Pancreas (tissue), 10 donors: ENCODE measurements at regions not wholly inside any gene's neighbourhood (a gene's known extent, or its start where the extent isn't known, plus 50 kb on each side); places are given as distances from the start of the nearest gene placed in this dataset.
A peak's percentile ranks its signal among the peaks of the same experiment; 100 is the strongest.
"Not testable (repeated sequence)": the region's sequence is repeated elsewhere in the genome, so short reads cannot be mapped to it uniquely, and the experiment has no call there.

Experiments used
- ATAC-seq, 4 donors: fragments of 200-7000 bp; cut with Tn5 transposase; one replicate each; pipeline versions ENCODE4 v1.8.0 to v1.9.1; 2020; ENCODE audit warnings: mild to moderate bottlenecking in 4 of 4, moderate library complexity in 4 of 4
- DNase-seq, 6 donors: peaks; one replicate each; pipeline ENCODE4 v3.0.0-alpha.2; 2020
- FAIRE-seq: peaks from 2 replicates; lab custom pipeline; 2012; peaks lifted over from hg19 to GRCh38; lab: Jason Lieb, UNC
- H3K27ac ChIP-seq, 4 donors: fragments of 200-600 bp; sonication (generic); 1 replicate in 3 of 4; 2 replicates in 1 of 4; pipeline versions ENCODE4 v1.5.0 to v1.8.0; 2020
- H3K27me3 ChIP-seq, 4 donors: fragments of 200-600 bp; one replicate each; pipeline ENCODE4 v1.8.0; 2021
- H3K36me3 ChIP-seq, 3 donors: fragments of 200-600 bp; sonication (generic) in 1 of 3; one replicate each; pipeline versions ENCODE4 v1.5.0 to v1.8.0; 2020 to 2021
- H3K4me1 ChIP-seq, 3 donors: fragments of 200-600 bp; one replicate each; pipeline ENCODE4 v1.8.0; 2021
- H3K4me3 ChIP-seq, 4 donors: fragments of 200-600 bp; sonication (generic) in 2 of 4; one replicate each; pipeline versions ENCODE4 v1.5.0 to v1.8.0; 2020 to 2021
- H3K9me3 ChIP-seq, 4 donors: fragments of 200-600 bp; one replicate each; pipeline ENCODE4 v1.8.0; 2021
- WGBS, 2 donors: extraction: QIAGEN DNeasy Blood & Tissue Kit; methylation state at CpG; one replicate each; pipeline ENCODE4 v1.1.7; 2013; 5-methylcytosine and 5-hydroxymethylcytosine counted together
- intact Hi-C, 3 donors: fragments of 100-400 bp; cut with DNase I; formaldehyde crosslinking; loops; one replicate each; pipeline versions ENCODE4 v1.11.1 to v1.14.2; 2022
- donor health status: healthy with polysubstance abuse.
- donor health status: DM: no; HTN: no; CAD: no; lungs with moderate emphysema.
- donor health status: DM: no; HTN: no; CAD: no.
- donor health status: control.
- donor health status: control.
- donor health status: Bipolar disorder and iron deficiency.
- donor health status: DM: yes; HTN: yes; CAD: no.
- donor health status: DM: no; HTN: no; CAD: no.
- donor health status: DM: no; HTN: no; CAD: no.
- donor health status: DM: yes; HTN: yes; CAD: no.

DNA sequence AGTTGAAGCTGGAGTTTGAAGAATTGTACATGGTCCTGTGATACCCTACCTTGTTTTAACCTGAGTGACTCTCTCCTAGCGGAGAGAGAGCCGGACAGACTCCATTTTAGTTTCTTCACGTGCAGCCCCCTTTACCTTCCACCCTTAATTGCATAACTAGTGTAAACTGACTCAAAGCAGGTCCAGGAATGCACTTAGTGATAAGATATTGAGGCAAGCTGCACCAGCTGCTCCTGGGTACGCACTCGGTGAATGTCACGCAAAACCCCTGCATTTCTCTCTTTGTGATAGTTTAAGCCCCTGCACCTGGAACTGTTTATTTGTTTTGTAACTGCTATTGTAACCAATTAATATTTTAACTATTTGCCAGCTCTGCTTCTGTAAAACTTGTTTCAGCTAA is 1620.5 kb downstream of the SPATA31A7 start:
- FAIRE-seq, intact Hi-C loops: not testable (repeated sequence)

DNA sequence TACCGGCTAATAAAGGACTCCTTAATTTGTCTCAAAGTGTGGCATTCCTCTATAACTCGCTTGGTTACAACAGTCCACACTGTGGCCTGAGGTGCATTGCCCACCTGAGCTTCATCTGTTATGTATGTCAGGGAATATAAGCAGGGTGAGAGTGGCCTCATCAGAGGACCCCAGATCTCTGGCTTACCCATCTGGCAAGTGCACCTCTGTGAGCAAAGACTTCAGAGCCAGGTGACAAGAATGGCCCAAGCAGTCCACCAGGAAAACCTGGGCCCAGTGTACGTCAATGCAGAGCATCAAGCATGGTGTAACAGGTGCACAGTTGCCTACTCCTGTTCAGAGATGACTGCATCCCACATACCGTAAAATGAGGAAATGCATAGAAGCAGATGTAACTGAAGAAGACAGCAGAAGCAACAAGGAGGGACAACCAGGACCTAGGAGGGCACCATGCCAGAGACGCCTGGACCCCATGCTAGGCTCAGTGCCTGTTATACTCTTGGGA is 1621.0 kb downstream of the SPATA31A7 start:
- ATAC-seq, H3K4me1 ChIP-seq, H3K27ac ChIP-seq, intact Hi-C loops, H3K4me3 ChIP-seq, FAIRE-seq, H3K9me3 ChIP-seq, H3K36me3 ChIP-seq, H3K27me3 ChIP-seq: not testable (repeated sequence)
- peak in 2 of 6 donors; percentile 8 to 15 for DNase-seq
- WGBS, 2 donors, result 64 to 66% methylated on average over 5 of the region's 5 CpGs

More for the DNA sequence above, 1620.5 kb downstream of the SPATA31A7 start:
- WGBS, 2 donors, result 41 to 42% methylated on average over 6 of the region's 6 CpGs
- H3K36me3 ChIP-seq, H3K4me1 ChIP-seq, DNase-seq, ATAC-seq, H3K27ac ChIP-seq, H3K4me3 ChIP-seq, H3K27me3 ChIP-seq, H3K9me3 ChIP-seq: not testable (repeated sequence)

DNA sequence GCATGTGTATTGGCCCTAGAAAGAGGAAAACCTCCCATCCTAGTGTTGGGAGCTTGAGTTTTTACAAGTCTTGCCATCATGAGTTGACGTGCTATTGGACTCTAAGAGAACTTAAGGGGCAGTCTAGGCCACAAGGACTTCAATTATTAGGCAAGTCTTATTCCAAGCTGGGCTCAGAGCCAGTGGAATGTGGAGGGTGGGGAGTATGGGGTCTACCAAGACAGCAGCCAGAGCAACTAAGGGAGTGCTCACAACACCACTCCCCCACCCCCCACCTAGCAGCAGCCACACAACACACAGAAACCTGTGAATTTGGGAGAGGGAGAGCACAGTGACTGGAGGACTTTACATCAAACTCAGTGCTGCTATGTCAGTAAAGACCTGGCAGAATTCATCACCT is 1625.6 kb downstream of the SPATA31A7 start:
- ATAC-seq, H3K4me1 ChIP-seq, intact Hi-C loops, H3K27ac ChIP-seq, H3K4me3 ChIP-seq, H3K9me3 ChIP-seq, DNase-seq, H3K27me3 ChIP-seq, FAIRE-seq, H3K36me3 ChIP-seq: not testable (repeated sequence)
- WGBS, 2 donors, result 33 to 41% methylated on average over 1 of the region's 1 CpG

GRCh38 chr9:62816331-62816730 is 1626.5 kb downstream of the SPATA31A7 start:
- intact Hi-C loops, H3K27me3 ChIP-seq, H3K9me3 ChIP-seq, H3K4me1 ChIP-seq, H3K36me3 ChIP-seq, H3K27ac ChIP-seq, H3K4me3 ChIP-seq, FAIRE-seq, ATAC-seq: not testable (repeated sequence)
- DNase-seq, result peak in 3 of 6 donors; percentile 25 to 54 (median 33)

DNA sequence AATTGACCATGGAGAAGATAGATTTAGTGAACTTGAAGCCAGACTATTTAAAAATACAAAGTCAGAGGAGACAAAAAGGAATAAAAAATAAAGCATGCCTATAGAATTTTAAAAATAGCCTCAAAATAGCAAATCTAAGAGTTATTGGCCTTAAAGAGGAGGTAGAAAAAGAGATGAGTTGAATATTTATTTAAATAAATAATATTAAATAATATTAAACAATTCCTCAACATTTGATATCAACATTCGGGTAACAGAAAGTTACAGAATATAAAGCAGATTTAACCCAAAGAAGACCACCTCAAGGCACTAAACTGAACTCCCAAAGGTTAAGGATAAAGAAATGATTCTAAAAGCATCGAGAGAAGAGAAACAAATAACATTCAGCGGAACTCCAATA is 1627.4 kb downstream of the SPATA31A7 start:
- H3K9me3 ChIP-seq, H3K36me3 ChIP-seq, FAIRE-seq, DNase-seq, H3K27me3 ChIP-seq, intact Hi-C loops, ATAC-seq, H3K4me3 ChIP-seq, H3K4me1 ChIP-seq, H3K27ac ChIP-seq: not testable (repeated sequence)
- 34 to 39% methylated on average over 1 of the region's 3 CpGs for WGBS, 2 donors

DNA sequence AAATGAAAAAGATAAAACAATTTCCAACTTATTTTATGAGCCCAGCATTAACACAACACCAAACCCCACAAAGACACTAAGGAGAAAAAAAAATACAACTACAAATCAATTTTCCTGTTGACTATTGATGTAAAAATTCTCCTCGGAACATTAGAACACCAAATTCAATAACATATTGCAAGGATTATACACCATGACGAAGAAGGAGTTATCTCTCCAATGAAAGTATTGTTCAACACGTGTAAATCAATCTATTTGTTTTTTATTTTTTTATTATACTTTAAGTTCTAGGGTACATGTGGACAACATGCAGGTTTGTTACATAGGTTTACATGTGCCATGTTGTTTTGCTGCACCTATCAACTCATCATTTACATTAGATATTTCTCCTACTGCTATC is 1632.3 kb downstream of the SPATA31A7 start:
- DNase-seq, H3K9me3 ChIP-seq, intact Hi-C loops, ATAC-seq, H3K27me3 ChIP-seq, H3K4me3 ChIP-seq, H3K36me3 ChIP-seq, H3K27ac ChIP-seq, FAIRE-seq, H3K4me1 ChIP-seq: not testable (repeated sequence)
- WGBS, 2 donors, result 28 to 41% methylated on average over 3 of the region's 3 CpGs

DNA sequence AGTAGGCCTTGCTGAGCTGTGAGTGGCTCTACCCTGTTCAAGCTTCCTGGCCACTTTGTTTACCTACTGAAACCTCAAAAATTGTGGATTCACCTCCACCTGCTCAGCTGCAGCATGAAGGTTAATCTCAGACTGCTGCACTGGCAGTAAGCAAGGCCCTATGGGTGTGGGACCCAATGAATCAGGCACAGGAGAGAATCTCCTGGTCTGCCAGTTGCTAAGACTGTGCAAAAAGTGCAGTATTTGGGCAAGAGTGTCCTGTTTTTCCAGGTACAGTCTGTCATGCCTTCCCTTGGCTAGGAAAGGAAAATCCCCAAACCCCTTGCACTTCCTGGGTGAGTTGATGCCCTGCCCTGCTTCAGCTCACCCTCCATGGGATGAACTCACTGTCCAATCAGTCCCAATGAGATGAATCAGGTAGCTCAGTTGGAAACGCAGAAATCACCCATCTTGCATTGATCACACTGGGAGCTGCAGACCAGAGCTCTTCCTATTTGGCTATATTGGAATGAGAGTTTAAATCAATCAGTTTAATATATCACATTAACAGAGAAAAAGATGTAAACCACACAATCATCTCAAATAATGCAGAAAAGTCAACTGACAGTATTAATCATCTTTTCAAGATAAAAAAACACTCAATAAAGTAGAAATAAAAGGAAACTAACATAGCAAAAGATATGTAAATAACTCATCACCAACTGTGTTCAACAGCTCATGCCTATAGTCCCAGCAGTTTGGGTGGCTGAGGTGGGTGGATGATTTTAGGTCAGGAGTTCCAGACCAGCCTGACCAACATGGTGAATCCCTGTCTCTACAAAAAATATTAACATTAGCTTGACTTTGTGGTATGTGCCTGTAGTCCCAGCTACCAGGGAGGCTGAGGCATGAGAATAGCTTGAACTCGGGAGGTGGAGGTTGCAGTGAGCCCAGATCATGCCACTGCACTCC is 1638.4 kb downstream of the SPATA31A7 start:
- H3K27me3 ChIP-seq, result peaks cover 0 to 13% (median 0%) of the 10 kb centered on the region in 4 donors
- intact Hi-C loops, H3K36me3 ChIP-seq, H3K4me3 ChIP-seq, H3K9me3 ChIP-seq, DNase-seq, FAIRE-seq, H3K27ac ChIP-seq, H3K4me1 ChIP-seq: not testable (repeated sequence)
- peak in 1 of 4 donors; percentile 32 for ATAC-seq
- WGBS, 2 donors, result 40 to 50% methylated on average over 1 of the region's 2 CpGs

DNA sequence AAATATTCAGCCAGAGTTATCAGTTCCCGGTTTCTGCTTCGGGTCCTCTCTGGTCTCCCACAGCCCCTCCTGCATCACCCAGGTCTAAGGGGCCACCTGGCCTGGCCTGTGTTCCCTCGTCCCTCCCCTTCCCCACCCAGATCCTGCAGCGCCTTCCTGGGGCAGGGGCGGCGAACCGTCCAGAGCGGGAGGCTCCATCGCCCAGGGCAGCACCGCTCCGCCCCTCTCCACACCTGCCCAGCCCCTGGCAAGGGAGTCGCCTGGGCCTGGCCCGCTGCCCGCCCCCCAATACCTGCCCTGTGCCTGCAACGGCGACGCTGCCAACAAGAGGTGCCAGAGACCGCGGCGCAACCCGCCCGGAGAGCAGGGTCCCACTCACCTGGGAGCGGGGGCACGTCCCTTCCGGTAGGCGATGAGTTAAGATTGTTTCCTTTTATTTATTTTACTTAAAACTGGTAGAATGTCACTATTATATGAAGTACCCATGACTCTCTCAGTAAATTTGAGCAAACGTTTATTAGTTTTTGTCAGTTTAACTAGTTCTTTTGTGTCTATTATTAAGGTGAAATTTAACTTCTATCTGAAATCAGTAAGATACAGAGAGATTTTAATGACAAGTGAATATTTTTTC is 1641.1 kb downstream of the SPATA31A7 start:
- H3K4me1 ChIP-seq, FAIRE-seq, H3K4me3 ChIP-seq, intact Hi-C loops, H3K27ac ChIP-seq, H3K9me3 ChIP-seq, H3K36me3 ChIP-seq: not testable (repeated sequence)
- peaks cover 0 to 13% (median 1%) of the 10 kb centered on the region in 4 donors for H3K27me3 ChIP-seq
- WGBS, 2 donors, result 12 to 14% methylated on average over 23 to 25 of the region's 27 CpGs
- ATAC-seq (peak in 1 of 4 donors; percentile 29), DNase-seq (peak in 3 of 6 donors; percentile 29 to 77 (median 69))

DNA sequence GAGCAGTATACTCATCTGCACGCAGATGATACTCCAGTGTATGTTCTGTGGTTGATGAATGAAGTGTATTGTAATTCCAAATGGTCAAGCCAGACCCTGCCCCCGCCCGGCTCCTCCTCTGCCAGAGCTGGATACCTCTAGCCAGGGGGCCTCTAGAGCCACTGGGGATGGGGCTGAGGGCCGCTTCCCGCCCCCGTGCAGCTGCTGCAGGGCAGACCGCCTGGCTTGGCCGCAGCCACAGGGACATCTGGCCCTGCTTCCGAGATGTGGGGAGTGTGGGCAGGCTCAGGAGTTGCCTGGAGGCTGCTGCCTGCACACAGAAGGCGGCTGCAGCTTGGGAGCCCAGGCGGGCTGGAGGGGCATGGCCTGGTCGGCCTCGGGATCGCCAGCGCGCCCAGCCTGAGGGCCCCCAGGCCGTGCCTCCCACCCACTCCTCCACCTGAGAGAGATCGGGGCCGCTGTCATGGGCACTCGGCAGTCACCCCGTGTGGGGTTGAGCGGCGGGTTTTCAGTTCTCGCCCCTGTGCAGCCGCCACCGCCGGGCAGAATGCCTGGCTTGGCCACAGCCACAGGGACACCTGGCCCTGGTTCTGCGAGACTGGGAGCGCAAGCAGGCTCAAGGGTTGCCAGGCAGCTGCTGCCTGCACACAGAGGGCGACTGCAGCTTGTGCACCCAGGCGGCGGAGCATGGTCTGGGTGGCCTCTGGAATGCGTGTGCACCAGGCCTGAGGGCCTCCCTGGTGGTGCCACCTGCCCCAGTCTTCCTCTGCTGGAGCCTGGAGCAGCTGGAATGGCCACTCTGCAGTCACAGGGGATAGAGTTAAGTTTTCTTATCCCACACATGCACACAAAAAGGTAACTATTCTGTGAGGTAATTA is 1643.7 kb downstream of the SPATA31A7 start:
- ATAC-seq, H3K36me3 ChIP-seq, H3K9me3 ChIP-seq, H3K4me1 ChIP-seq, intact Hi-C loops, FAIRE-seq, H3K27ac ChIP-seq, H3K27me3 ChIP-seq, H3K4me3 ChIP-seq: not testable (repeated sequence)
- DNase-seq, result peak in 2 of 6 donors; percentile 50 to 70
- WGBS, 2 donors, result 19 to 20% methylated on average over 13 to 24 of the region's 33 CpGs

GRCh38 chr9:62837254-62837911 is 1647.5 kb downstream of the SPATA31A7 start:
- Histone ChIP-seq H3K4me3 (peak overlapping the region; percentile 2 to 38 (median 18)), H3K27ac (peak overlapping the region in 2 of 4 donors; percentile 22 to 31)
- H3K27me3 ChIP-seq, H3K9me3 ChIP-seq, H3K4me1 ChIP-seq, FAIRE-seq, H3K36me3 ChIP-seq, intact Hi-C loops: not testable (repeated sequence)
- DNase-seq (peak in 3 of 6 donors; percentile 45 to 89 (median 76)), ATAC-seq (peak; percentile 38 to 56 (median 46))
- 3% methylated on average over 39 to 45 of the region's 50 CpGs for WGBS, 2 donors
